Ascending aorta (tissue), 2 donors: ENCODE measurements at regions not wholly inside any gene's neighbourhood (a gene's known extent, or its start where the extent isn't known, plus 50 kb on each side); places are given as distances from the start of the nearest gene placed in this dataset.

Source experiments
- DNase-seq, 2 donors: peaks; one replicate each; pipeline ENCODE4 v3.0.0-alpha.2; 2019; ENCODE audit warnings: low spot score in 2 of 2
- H3K27ac ChIP-seq, 2 donors: fragments of 200-600 bp; sonication (generic); one replicate each; pipeline ENCODE4 v1.5.1; 2016 to 2017; ENCODE audit warnings: mild to moderate bottlenecking in 1 of 2
- H3K27me3 ChIP-seq: fragments of 200-600 bp; sonication (generic); one replicate; pipeline ENCODE4 v1.5.1; 2017
- H3K36me3 ChIP-seq, 2 donors: fragments of 200-600 bp; sonication (generic); one replicate each; pipeline ENCODE4 v1.5.1; 2016
- H3K4me1 ChIP-seq, 2 donors: fragments of 200-600 bp; sonication (generic); one replicate each; pipeline ENCODE4 v1.5.1; 2016 to 2017; ENCODE audit warnings: mild to moderate bottlenecking in 1 of 2
- H3K4me3 ChIP-seq, 2 donors: fragments of 200-600 bp; sonication (generic); one replicate each; pipeline ENCODE4 v1.5.1; 2016 to 2017; ENCODE audit warnings: mild to moderate bottlenecking in 1 of 2
- H3K9me3 ChIP-seq, 2 donors: fragments of 200-600 bp; sonication (generic); one replicate each; pipeline ENCODE4 v1.5.1; 2016
- CTCF ChIP-seq, 3 experiments: fragments of 200-600 bp in 2 of 3; fragments of 450-650 bp in 1 of 3; sonication (generic) in 2 of 3; IDR thresholded peaks; one replicate each; pipeline ENCODE4 v1.5.1; 2016 to 2019; ENCODE audit warnings: antibody characterized with exemption in 3 of 3, mild to moderate bottlenecking in 1 of 3, moderate library complexity in 1 of 3
- intact Hi-C: fragments of 100-400 bp; cut with DNase I; formaldehyde crosslinking; loops from one replicate; pipeline ENCODE4 v1.15.1; 2023

GRCh38 chr4:170623899-170624298 lies 534.1 kb upstream of the AADAT start:
- H3K4me3 ChIP-seq = no peak overlapping the region

GRCh38 chr4:170610434-170610833 lies 520.7 kb upstream of the AADAT start:
- no peaks in the 10 kb centered on the region for H3K36me3 ChIP-seq
- no peak for DNase-seq
- H3K4me1 ChIP-seq = peaks cover 0 to 3% of the 10 kb centered on the region in 2 donors
- no peak overlapping the region for H3K4me3 ChIP-seq
- peak overlapping the region; percentile 53 to 62 for H3K27ac ChIP-seq
- intact Hi-C loops = no loop called here
- no peaks in the 10 kb centered on the region for H3K27me3 ChIP-seq
- H3K9me3 ChIP-seq = peaks cover 0 to 9% of the 10 kb centered on the region in 2 donors
- TF ChIP-seq CTCF (IDR thresholded peaks at IDR 0.05) = no peak

More at GRCh38 chr4:170623899-170624298, 534.1 kb upstream of the AADAT start:
- DNase-seq = no peak
- Histone ChIP-seq H3K4me1 (no peaks in the 10 kb centered on the region), H3K27me3 (no peaks in the 10 kb centered on the region), H3K36me3 (no peaks in the 10 kb centered on the region), H3K27ac (no peak overlapping the region), H3K9me3 (no peaks in the 10 kb centered on the region)
- TF ChIP-seq CTCF (IDR thresholded peaks at IDR 0.05) = no peak
- intact Hi-C loops = no loop called here

- no peak for DNase-seq
- Histone ChIP-seq H3K27me3 (no peaks in the 10 kb centered on the region), H3K36me3 (no peaks in the 10 kb centered on the region), H3K9me3 (peaks cover 6 to 20% of the 10 kb centered on the region in 2 donors), H3K4me1 (no peaks in the 10 kb centered on the region), H3K27ac (no peak overlapping the region), H3K4me3 (no peak overlapping the region)
- intact Hi-C loops = no loop called here
- TF ChIP-seq CTCF (IDR thresholded peaks at IDR 0.05) = no peak
Measured at GRCh38 chr4:170599894-170600293, 510.1 kb upstream of the AADAT start.

GRCh38 chr4:170591076-170591475 lies 501.3 kb upstream of the AADAT start:
- Histone ChIP-seq H3K27me3 (no peaks in the 10 kb centered on the region), H3K27ac (no peak overlapping the region), H3K4me1 (no peaks in the 10 kb centered on the region), H3K9me3 (no peaks in the 10 kb centered on the region), H3K4me3 (no peak overlapping the region), H3K36me3 (no peaks in the 10 kb centered on the region)
- no peak for TF ChIP-seq CTCF (IDR thresholded peaks at IDR 0.05)
- intact Hi-C loops = no loop called here
- no peak for DNase-seq

GRCh38 chr4:170589597-170590191 lies 499.9 kb upstream of the AADAT start:
- Histone ChIP-seq H3K27me3 (no peaks in the 10 kb centered on the region), H3K9me3 (no peaks in the 10 kb centered on the region), H3K4me3 (no peak overlapping the region), H3K4me1 (no peaks in the 10 kb centered on the region), H3K36me3 (no peaks in the 10 kb centered on the region), H3K27ac (no peak overlapping the region)
- DNase-seq = no peak
- TF ChIP-seq CTCF (IDR thresholded peaks at IDR 0.05) = peak; percentile 11 to 37 (median 26)
- intact Hi-C loops = loop anchor here (2.0 kb wide), 1 partner anchor 263 kb away; no protein-coding TSS in a partner anchor

- Histone ChIP-seq H3K9me3 (peaks cover 0 to 6% of the 10 kb centered on the region in 2 donors), H3K27me3 (no peaks in the 10 kb centered on the region), H3K4me3 (no peak overlapping the region), H3K36me3 (no peaks in the 10 kb centered on the region), H3K4me1 (no peaks in the 10 kb centered on the region), H3K27ac (no peak overlapping the region)
- DNase-seq = no peak
- intact Hi-C loops = no loop called here
- no peak for TF ChIP-seq CTCF (IDR thresholded peaks at IDR 0.05)
Measured at GRCh38 chr4:170581969-170582368, 492.2 kb upstream of the AADAT start.
